ENCODE measurements at regions not wholly inside any gene's neighbourhood (a gene's known extent, or its start where the extent isn't known, plus 50 kb on each side); places are given as distances from the start of the nearest gene placed in this dataset.

DNA sequence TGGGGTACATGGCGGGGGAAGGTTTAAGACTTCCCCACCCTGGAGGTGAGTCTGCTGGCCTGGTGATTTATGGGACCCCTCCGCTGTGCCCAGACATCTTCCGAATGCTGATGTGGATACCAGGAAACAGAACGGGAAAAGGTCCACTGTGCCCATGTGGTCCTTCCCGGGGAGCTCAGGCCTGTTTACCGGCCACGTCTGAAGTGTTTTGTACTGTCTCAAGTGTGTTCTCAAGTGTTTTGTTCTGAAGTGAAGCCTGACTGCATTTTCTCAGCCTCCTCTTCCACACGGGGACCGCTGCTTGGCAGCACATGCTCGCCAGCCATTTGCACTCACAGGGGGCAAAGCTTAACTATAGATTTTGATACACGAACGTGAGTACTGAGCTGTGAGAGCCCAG is 127.2 kb downstream of the TEX36 start:
- TF ChIP-seq, protein P1, sequence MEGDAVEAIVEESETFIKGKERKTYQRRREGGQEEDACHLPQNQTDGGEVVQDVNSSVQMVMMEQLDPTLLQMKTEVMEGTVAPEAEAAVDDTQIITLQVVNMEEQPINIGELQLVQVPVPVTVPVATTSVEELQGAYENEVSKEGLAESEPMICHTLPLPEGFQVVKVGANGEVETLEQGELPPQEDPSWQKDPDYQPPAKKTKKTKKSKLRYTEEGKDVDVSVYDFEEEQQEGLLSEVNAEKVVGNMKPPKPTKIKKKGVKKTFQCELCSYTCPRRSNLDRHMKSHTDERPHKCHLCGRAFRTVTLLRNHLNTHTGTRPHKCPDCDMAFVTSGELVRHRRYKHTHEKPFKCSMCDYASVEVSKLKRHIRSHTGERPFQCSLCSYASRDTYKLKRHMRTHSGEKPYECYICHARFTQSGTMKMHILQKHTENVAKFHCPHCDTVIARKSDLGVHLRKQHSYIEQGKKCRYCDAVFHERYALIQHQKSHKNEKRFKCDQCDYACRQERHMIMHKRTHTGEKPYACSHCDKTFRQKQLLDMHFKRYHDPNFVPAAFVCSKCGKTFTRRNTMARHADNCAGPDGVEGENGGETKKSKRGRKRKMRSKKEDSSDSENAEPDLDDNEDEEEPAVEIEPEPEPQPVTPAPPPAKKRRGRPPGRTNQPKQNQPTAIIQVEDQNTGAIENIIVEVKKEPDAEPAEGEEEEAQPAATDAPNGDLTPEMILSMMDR (conservative IDR thresholded peaks at IDR 0.05; ENCODE audit: low read length), result no peak
- TF ChIP-seq EZH2phosphoT487 (IDR thresholded peaks at IDR 0.05; ENCODE audit: borderline replicate concordance, low read depth, low read length), result no peak

Data from OCI-LY7 (cell line).